HG02885 (cell line): ENCODE measurements at regions not wholly inside any gene's neighbourhood (a gene's known extent, or its start where the extent isn't known, plus 50 kb on each side); places are given as distances from the start of the nearest gene placed in this dataset.
"Not testable (repeated sequence)": the region's sequence is repeated elsewhere in the genome, so short reads cannot be mapped to it uniquely, and the experiment has no call there.

Source experiments
- ATAC-seq: cut with Tn5 transposase; IDR thresholded peaks from one replicate; pipeline ENCODE4 v1.9.1; 2021; ENCODE audit warnings: mild to moderate bottlenecking; ENCODE audit not compliant: unreplicated experiment, poor library complexity

- not testable (repeated sequence) for ATAC-seq
These were observed 296.5 kb upstream of the DKK2 start for GRCh38 chr4:107332656-107333055.

DNA sequence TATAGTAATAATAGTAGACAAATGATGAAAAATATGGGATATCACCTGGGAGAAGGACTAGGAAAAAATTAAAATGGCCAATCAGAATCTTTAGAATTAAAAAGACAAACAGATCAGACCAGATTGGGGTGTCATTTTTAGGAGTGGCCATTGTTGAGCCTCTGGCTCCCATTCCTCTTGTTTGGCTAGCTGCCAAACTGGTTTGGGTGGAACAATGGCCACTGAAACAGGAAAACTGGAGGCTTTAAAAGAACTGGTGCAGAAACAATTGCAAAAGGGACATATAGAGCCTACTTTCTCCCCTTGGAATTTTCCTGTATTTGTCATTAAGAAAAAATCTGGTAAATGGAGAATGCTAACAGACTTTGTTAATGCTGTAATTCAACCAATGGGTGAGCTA is 294.8 kb upstream of the DKK2 start:
- no peak for ATAC-seq

- no peak for ATAC-seq
These were observed 283.3 kb upstream of the DKK2 start for GRCh38 chr4:107319386-107319785.

GRCh38 chr4:107318078-107318477 is 282.0 kb upstream of the DKK2 start:
- no peak for ATAC-seq

DNA sequence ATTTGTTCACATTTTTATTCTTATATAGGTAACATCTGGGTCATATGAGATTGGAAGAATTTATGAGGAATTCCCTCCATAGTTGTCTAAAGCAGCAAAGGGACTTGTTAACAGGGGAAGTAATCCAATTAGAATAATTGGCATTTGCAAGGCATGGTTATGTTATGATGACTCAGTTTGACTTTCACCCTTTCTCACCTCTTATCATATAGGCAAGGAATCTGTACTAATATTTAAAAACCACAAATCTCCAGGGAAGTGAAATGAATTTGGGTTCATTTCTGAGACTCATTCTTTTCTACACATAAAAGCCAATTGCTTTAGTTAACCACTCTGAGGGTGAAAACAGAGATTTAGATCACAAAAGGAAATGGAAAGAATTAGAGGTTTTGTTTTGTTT is 281.5 kb upstream of the DKK2 start:
- no peak for ATAC-seq

DNA sequence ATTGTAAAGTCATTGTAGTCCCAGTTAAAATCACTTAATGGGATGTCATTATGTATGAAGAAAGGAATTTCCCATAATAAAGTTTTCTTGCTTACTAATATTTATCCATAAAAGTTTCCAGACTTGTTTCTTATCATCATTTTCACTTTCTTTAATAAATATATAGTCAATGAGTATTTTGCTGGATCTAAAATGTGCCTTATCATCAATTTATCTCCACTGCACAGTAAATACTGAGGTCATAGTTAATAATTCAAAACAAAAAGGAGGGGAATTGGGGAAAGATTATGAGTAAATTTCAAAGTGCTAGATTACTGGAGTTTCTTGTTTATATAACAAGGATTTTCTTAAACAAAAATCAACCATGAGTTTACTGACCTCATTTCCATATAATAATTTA is 279.5 kb upstream of the DKK2 start:
- no peak for ATAC-seq

- ATAC-seq, result no peak
These were observed 278.0 kb upstream of the DKK2 start for GRCh38 chr4:107314156-107314555.

DNA sequence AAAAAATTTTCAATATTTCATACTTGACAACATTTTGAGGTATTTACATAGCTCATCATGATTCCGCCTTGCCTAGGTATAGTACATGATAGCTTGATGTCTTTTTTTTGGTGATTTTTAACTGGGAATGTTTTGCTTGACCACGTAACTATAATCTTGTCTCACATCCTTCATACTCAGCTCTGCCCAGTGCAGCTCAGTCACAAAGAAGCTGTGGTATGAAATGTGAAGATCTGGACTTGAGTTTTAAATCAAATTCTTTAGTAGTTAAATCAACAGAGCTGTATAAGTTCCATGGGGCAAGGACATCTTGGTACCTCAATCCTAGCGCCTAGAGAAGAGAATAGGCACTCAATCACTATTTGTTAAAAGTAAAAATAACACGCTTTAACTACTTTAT is 276.3 kb upstream of the DKK2 start:
- no peak for ATAC-seq

DNA sequence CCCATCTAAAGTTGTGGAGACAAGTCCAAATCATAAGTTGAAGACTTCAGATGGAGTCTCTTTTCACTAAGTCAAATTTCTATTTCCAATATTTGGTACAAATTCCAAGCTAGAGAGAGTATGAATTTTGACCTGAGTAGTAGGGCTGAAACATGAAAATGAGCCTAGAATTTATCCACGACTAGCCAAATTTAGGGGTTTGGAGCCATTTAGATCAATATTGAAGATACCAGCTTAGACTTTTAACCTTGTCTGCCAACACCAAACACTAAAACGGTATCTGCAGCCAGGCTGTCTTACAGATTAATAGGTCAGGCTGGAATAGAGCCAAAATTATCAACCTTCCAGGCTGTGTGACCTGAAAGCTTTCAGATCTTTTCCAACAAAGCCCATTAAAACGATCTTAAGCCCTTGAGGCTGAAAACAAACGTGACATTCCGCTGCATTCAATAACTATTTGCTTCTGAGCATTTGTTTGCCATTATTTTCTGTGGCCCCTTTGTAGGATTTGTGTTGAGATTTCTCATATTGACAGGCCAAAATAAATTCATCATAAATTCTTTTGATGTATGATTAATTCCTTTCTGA is 268.7 kb upstream of the DKK2 start:
- no peak for ATAC-seq

GRCh38 chr4:107299646-107300045 is 263.5 kb upstream of the DKK2 start:
- no peak for ATAC-seq

DNA sequence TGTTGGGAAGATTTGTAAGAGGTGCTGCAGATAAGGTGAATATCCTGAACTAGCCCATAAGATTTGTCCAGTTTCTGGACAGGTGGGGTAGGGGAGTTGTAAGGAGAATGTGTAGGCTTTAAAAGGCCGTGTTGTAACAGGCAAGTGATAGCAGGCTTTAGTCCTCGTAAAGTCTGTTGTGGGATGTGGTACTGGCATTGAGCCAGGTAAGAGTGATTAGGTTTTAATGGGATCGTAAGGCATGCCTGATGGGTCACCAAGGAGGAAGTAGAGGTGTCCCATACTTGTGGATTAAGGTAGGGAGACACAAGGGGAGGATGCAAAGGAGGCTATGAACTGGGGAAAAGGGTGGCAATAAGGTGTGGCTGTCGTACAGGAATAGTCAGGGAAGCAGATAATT is 256.9 kb upstream of the DKK2 start:
- no peak for ATAC-seq

DNA sequence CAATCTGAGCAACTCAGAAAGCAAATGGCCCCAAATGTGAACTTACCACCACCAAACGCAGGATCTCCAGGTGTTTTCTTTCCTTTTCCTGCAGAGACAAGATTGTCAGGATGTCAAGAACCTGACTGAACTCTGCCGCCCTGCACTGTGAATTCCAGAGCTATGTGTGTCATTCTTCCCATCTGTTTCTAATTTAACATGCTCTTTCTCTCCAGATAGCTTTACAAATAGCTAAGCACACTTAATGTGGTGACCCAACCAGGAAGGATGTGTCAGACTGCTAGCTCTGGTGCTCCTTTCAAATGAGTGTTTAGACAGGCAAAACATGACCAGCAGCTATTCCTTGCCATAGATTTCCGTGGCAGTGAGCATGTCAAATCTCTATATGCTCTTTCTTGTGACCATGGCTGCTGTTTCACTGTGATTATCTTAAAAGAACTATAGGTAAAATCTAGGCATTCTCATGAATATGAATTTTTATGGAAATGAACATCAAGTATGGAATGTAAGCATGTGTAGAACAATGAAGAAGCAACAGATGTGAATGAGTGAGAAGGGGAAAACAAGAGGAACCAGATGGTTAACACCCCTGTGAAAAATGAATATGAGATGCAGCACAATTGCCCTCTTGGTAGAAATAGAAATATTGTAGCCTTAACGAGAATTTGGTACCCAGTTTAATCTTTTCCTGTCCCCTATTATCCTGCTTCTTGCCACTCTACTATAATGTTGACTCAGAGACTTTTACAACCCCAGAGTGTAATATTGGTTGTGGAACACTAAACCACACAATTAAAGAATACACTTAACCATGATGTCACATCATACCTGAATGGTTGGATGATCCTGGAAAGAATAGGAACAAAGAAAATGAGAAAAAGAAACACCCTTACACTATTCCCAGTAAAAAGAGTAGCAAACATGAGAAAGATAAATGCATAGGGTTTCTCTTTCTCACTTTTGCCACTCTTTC is 247.8 kb upstream of the DKK2 start:
- no peak for ATAC-seq

DNA sequence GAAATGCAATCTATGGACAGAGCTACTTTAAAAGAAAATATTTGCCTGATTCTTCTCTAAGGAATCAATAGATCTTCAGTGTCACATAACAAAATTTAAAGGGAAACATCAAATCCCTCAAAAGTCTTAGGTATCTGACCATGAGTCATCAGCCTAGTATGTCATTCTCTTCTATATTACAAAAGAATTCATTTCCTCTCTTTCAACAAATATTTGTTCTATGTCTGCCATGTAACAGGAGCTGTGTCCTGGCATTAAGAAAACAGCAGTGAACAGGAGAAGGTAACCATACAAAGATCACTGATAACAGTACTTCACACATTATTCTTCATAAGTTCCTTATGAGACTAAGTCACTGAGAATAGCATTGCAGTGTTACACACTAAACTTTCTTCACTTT is 243.6 kb upstream of the DKK2 start:
- no peak for ATAC-seq

DNA sequence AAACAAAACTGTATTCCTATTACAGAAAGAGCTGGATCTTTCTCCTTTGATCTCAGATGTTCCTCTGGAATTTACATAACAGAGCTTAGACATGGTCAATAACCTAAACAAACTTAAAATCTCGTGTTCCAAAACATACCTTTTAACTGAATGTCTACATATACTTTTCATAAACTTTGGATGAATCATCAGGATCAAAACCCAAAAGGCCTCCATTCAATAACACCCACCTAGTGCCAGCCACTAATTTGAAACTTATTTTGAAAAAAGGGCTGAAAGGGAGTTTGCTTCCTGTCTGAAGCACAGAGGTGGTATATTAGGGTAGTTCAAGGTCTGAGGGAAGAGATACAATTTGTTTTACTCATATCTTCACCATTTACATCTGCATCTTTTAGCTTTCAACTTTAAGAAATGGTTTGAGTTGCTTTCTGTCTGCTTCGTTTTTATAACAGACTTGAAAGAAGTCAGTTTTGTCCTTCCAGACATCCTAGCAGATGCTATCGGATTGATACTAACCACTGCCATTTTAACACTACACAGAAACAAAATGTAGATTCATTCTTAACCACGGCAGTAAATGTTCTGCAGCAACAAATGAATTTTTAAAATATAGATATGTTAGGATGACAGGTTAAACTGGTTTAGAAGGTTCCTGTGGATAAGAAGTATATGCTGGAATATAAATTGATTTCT is 242.8 kb upstream of the DKK2 start:
- ATAC-seq, result no peak

GRCh38 chr4:107276052-107276451 is 239.9 kb upstream of the DKK2 start:
- no peak for ATAC-seq

- no peak for ATAC-seq
These were observed 239.1 kb upstream of the DKK2 start for GRCh38 chr4:107275225-107275624.

DNA sequence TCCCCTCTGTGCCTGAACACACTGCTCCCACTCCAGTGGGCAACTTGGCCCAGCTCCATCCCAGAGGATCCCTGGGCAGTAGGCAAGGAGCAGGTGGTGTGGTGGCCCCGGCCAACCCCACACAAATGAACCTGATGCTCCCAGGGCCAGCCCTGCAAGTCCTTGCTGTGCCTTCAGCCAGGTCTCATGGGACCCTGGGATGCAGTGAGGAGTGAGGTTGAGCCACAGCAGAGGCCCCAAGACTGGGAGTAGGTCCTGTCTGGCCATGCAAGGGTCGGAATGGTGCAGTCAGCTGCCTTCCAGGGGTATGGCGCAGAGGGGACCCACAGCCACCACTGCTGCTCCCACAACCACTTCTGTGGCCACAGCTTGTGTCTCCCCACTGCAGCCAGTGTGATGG is 234.5 kb upstream of the DKK2 start:
- no peak for ATAC-seq

DNA sequence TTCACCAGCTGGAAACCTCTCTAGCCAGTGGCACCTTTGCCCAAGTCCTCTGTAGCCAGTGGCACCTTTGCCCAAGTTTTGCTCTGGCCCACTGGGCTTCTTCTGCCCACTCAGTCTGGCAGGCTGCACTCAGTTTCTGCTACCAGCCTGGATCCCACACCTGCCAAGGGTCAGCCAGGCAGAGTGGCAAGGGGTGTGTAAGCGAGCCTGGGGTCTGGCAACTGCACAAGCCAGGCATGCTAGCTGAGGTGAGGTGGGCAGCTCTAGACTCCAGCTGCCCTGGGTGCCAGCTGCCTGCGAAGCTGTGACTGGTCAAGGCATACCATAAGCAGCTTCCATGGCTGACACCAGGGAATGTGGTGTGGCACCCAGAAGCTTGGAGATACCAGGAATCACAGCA is 233.1 kb upstream of the DKK2 start:
- no peak for ATAC-seq

DNA sequence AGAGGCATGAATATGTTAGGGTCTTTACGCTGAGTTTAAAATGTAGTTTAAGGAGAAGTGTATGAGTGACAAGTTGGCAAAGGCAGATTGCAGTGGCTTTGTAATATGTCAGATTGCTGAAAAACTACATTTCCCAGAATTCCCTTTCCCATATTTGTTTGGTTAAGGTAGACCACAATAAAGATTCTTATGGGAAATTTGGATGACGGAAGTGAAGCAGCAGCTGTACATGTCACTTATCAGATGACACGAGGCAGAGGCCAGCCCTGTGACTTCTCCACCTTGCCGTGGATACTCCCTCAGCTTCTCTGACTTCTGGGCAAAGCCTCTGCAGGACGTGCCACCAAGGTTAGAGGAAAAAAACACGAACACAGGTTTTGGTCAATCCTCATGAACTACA is 229.7 kb upstream of the DKK2 start:
- no peak for ATAC-seq

DNA sequence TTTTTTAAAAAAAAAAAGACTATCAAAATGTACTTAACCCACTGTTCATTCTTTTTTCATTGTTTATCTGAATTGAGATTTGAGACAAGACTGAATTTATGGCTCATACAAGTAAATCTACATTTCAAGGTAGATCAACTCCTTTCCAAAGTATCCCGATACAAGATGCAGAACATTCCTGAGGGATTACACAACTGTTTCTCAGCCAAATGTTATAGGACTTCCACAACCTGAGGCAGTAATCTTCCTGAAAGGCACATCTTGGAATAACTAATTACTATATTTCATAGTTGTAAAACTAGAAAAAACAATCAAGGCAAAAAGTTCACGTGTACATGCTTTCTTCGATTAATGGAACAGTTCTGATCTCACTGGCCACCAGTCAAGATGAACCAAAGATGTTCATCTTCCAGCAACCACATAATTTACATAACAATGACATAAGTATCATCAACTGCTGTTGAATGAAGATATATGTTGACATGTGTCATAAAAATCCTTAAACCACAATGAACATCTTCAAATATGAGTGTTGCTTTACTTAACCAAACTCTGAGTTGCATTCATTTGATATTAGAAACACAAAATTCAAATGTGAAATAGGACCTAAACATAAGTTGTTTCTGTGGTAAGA is 225.2 kb upstream of the DKK2 start:
- ATAC-seq, result no peak

DNA sequence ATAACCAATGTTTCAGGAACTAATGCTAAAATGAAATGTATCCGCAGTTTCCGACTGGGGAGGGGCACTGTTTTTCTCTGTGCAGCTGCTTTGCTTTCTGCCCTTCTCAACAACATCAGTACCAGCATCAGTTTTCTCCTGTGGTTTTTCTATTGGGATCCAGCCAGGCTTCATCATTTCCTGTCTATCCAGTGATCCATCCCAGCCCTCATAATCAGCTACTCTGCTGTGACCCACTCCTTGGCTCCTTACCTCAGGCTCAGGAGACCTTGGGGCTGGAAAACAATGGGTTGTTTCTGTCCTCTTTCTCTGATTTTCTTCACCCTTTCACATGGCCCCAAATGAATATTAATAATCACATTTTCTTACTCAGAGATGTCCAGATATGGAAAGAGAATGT is 222.2 kb upstream of the DKK2 start:
- ATAC-seq, result no peak
